ENCODE measurements at regions not wholly inside any gene's neighbourhood (a gene's known extent, or its start where the extent isn't known, plus 50 kb on each side); places are given as distances from the start of the nearest gene placed in this dataset.

- TF ChIP-seq CTCF (conservative IDR thresholded peaks at IDR 0.05; ENCODE audit: low read length), result no peak
- TF ChIP-seq EZH2phosphoT487 (IDR thresholded peaks at IDR 0.05; ENCODE audit: borderline replicate concordance), result no peak
Observed at GRCh38 chr2:42880738-42881690, 88.6 kb upstream of the HAAO start.

Measured in Loucy (cell line).